Left lung (tissue), 4 donors: ENCODE measurements at regions not wholly inside any gene's neighbourhood (a gene's known extent, or its start where the extent isn't known, plus 50 kb on each side); places are given as distances from the start of the nearest gene placed in this dataset.

Experiments used
- ATAC-seq: fragments of 200-7000 bp; cut with Tn5 transposase; one replicate; pipeline ENCODE4 v1.9.1; 2020; ENCODE audit warnings: moderate library complexity
- DNase-seq, 4 donors: peaks; one replicate each; pipeline ENCODE4 v3.0.0-alpha.2; 2013 to 2020
- H3K27ac ChIP-seq, 2 donors: fragments of 200-600 bp; sonication (generic) in 1 of 2; one replicate each; pipeline versions ENCODE4 v1.5.0 to v1.8.0; 2020 to 2021
- H3K27me3 ChIP-seq, 2 donors: fragments of 200-600 bp; sonication (generic) in 1 of 2; one replicate each; pipeline versions ENCODE4 v1.5.0 to v1.8.0; 2020 to 2021
- H3K36me3 ChIP-seq, 2 donors: fragments of 200-600 bp; sonication (generic) in 1 of 2; one replicate each; pipeline versions ENCODE4 v1.5.0 to v1.8.0; 2020 to 2021
- H3K4me1 ChIP-seq, 2 donors: fragments of 200-600 bp; one replicate each; pipeline ENCODE4 v1.8.0; 2021
- H3K4me3 ChIP-seq, 2 donors: fragments of 200-600 bp; sonication (generic) in 1 of 2; one replicate each; pipeline versions ENCODE4 v1.5.0 to v1.8.0; 2020 to 2021; ENCODE audit warnings: mild to moderate bottlenecking in 1 of 2
- H3K9me3 ChIP-seq, 2 donors: fragments of 200-600 bp; sonication (generic) in 1 of 2; one replicate each; pipeline versions ENCODE4 v1.5.0 to v1.8.0; 2020 to 2021
- intact Hi-C, 2 donors: fragments of 100-400 bp; cut with DNase I; formaldehyde crosslinking; loops; one replicate each; pipeline versions ENCODE4 v1.11.2 to v1.14.2; 2022
- TF ChIP-seq, protein P1 (sequence below), 2 donors: fragments of 200-600 bp; sonication (generic) in 1 of 2; IDR thresholded peaks; one replicate each; pipeline versions ENCODE4 v1.5.0 to v1.8.0; 2021; ENCODE audit warnings: antibody characterized with exemption in 2 of 2
- donor health status: DM: no; HTN: yes; CAD: no.
- donor health status: DM: no; HTN: no; CAD: no.

- Histone ChIP-seq H3K9me3 (no peaks in the 10 kb centered on the region), H3K27me3 (peaks cover 0 to 19% of the 10 kb centered on the region in 2 donors), H3K4me1 (peaks cover 2 to 25% of the 10 kb centered on the region in 2 donors), H3K4me3 (no peak overlapping the region), H3K36me3 (no peaks in the 10 kb centered on the region), H3K27ac (no peak overlapping the region)
- no peak for DNase-seq
- no peak for ATAC-seq
- intact Hi-C loops, result no loop called here
- TF ChIP-seq, protein P1, sequence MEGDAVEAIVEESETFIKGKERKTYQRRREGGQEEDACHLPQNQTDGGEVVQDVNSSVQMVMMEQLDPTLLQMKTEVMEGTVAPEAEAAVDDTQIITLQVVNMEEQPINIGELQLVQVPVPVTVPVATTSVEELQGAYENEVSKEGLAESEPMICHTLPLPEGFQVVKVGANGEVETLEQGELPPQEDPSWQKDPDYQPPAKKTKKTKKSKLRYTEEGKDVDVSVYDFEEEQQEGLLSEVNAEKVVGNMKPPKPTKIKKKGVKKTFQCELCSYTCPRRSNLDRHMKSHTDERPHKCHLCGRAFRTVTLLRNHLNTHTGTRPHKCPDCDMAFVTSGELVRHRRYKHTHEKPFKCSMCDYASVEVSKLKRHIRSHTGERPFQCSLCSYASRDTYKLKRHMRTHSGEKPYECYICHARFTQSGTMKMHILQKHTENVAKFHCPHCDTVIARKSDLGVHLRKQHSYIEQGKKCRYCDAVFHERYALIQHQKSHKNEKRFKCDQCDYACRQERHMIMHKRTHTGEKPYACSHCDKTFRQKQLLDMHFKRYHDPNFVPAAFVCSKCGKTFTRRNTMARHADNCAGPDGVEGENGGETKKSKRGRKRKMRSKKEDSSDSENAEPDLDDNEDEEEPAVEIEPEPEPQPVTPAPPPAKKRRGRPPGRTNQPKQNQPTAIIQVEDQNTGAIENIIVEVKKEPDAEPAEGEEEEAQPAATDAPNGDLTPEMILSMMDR (IDR thresholded peaks at IDR 0.05), result no peak
Observed at GRCh38 chr22:27149921-27150543, 492.6 kb downstream of the MIAT start.

- no peak for DNase-seq
- ATAC-seq, result no peak
Observed at GRCh38 chr22:27150544-27150941, 493.2 kb downstream of the MIAT start.

GRCh38 chr22:27151407-27151806, 494.0 kb downstream of the MIAT start:
- Histone ChIP-seq H3K36me3 (no peaks in the 10 kb centered on the region), H3K9me3 (no peaks in the 10 kb centered on the region), H3K4me3 (no peak overlapping the region), H3K27me3 (peaks cover 0 to 19% of the 10 kb centered on the region in 2 donors), H3K27ac (no peak overlapping the region), H3K4me1 (peaks cover 2 to 25% of the 10 kb centered on the region in 2 donors)
- TF ChIP-seq, protein P1 (IDR thresholded peaks at IDR 0.05), result no peak
- DNase-seq (no peak), ATAC-seq (no peak)
- intact Hi-C loops, result no loop called here

More at GRCh38 chr22:27150544-27150941, 493.2 kb downstream of the MIAT start:
- intact Hi-C loops, result no loop called here
- H3K27me3 ChIP-seq, result peaks cover 0 to 19% of the 10 kb centered on the region in 2 donors
- H3K9me3 ChIP-seq, result no peaks in the 10 kb centered on the region
- H3K4me3 ChIP-seq, result no peak overlapping the region
- no peaks in the 10 kb centered on the region for H3K36me3 ChIP-seq
- TF ChIP-seq, protein P1 (IDR thresholded peaks at IDR 0.05), result no peak
- H3K27ac ChIP-seq, result no peak overlapping the region
- H3K4me1 ChIP-seq, result peaks cover 2 to 25% of the 10 kb centered on the region in 2 donors

DNA sequence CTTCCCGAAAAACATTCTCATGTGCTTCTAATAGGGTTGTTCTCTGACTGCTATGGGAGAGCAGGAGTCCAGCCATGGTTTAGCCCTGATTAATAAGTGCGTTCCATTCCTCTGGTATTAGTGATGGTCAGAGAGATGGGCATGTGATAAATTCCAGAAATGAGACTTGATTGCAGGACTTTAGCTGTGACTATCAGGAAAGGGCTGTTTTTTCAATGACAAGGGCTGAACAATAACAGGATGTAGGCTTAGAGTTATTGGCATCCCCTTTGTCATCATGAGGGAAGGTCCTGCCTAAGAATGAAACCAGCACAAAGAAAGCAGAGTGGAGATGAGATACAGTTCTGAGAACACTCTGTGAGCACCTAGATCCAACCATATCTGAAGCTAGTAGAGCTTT, 494.6 kb downstream of the MIAT start:
- DNase-seq, result no peak
- TF ChIP-seq, protein P1 (IDR thresholded peaks at IDR 0.05), result no peak
- Histone ChIP-seq H3K36me3 (no peaks in the 10 kb centered on the region), H3K4me3 (no peak overlapping the region), H3K27ac (no peak overlapping the region), H3K9me3 (no peaks in the 10 kb centered on the region), H3K27me3 (peaks cover 0 to 19% of the 10 kb centered on the region in 2 donors), H3K4me1 (peaks cover 2 to 25% of the 10 kb centered on the region in 2 donors)
- ATAC-seq, result no peak
- intact Hi-C loops, result no loop called here

- intact Hi-C loops, result no loop called here
Observed at GRCh38 chr22:27152883-27153282, 495.5 kb downstream of the MIAT start.

More at GRCh38 chr22:27152883-27153282, 495.5 kb downstream of the MIAT start:
- no peak overlapping the region for H3K27ac ChIP-seq
- peaks cover 0 to 26% of the 10 kb centered on the region in 2 donors for H3K27me3 ChIP-seq
- ATAC-seq, result no peak
- H3K4me3 ChIP-seq, result no peak overlapping the region
- H3K9me3 ChIP-seq, result no peaks in the 10 kb centered on the region
- peaks cover 2 to 25% of the 10 kb centered on the region in 2 donors for H3K4me1 ChIP-seq
- TF ChIP-seq, protein P1 (IDR thresholded peaks at IDR 0.05), result no peak
- DNase-seq, result no peak
- no peaks in the 10 kb centered on the region for H3K36me3 ChIP-seq
